Activated CD8-positive, alpha-beta memory T cell treated with anti-CD3 and anti-CD28 coated beads, Interleukin-2, amount 10 ng/mL, durations not matched to agents 7 days and 5 days (primary cell): ENCODE measurements at regions not wholly inside any gene's neighbourhood (a gene's known extent, or its start where the extent isn't known, plus 50 kb on each side); places are given as distances from the start of the nearest gene placed in this dataset.

Experiments used
- ATAC-seq: fragments of 150-1000 bp; cut with Tn5 transposase; one replicate; pipeline ENCODE4 v1.10.0; 2021; ENCODE audit warnings: moderate library complexity
- CTCF ChIA-PET: fragments of 350-600 bp; sonication (Branson Sonifier 250); formaldehyde crosslinking; loops from one replicate; lab custom pipeline; 2021; ENCODE audit warnings: antibody characterized with exemption; lab: Charles Lee
- DNase-seq: peaks from one replicate; pipeline ENCODE4 v3.0.0-alpha.2; 2020
- H3K27ac Mint-ChIP-seq: one replicate; pipeline ENCODE4 v1.8.0; 2021; ENCODE audit warnings: mild to moderate bottlenecking, mixed read lengths
- H3K27me3 Mint-ChIP-seq: one replicate; pipeline ENCODE4 v1.8.0; 2021; ENCODE audit warnings: mixed read lengths
- H3K36me3 Mint-ChIP-seq: one replicate; pipeline ENCODE4 v1.8.0; 2021; ENCODE audit warnings: mild to moderate bottlenecking, mixed read lengths
- H3K4me1 Mint-ChIP-seq: one replicate; pipeline ENCODE4 v1.8.0; 2021; ENCODE audit warnings: mixed read lengths
- H3K4me3 Mint-ChIP-seq: one replicate; pipeline ENCODE4 v1.8.0; 2021; ENCODE audit warnings: mild to moderate bottlenecking, moderate library complexity, mixed read lengths
- H3K9me3 Mint-ChIP-seq: one replicate; pipeline ENCODE4 v1.8.0; 2022; ENCODE audit warnings: low read depth, mixed read lengths

GRCh38 chr13:74661851-74662250 is 527.6 kb upstream of the KLF12 start:
- Mint-ChIP-seq H3K9me3 (no peaks in the 10 kb centered on the region), H3K27me3 (peaks cover 2% of the 10 kb centered on the region), H3K27ac (no peak overlapping the region), H3K4me3 (no peak overlapping the region), H3K4me1 (no peaks in the 10 kb centered on the region), H3K36me3 (no peaks in the 10 kb centered on the region)
- no peak for ATAC-seq
- DNase-seq, result no peak
- CTCF ChIA-PET, result no interaction called here

GRCh38 chr13:74657765-74658164 is 523.6 kb upstream of the KLF12 start:
- CTCF ChIA-PET, result no interaction called here
- DNase-seq (no peak), ATAC-seq (no peak)
- Mint-ChIP-seq H3K36me3 (no peaks in the 10 kb centered on the region), H3K9me3 (no peaks in the 10 kb centered on the region), H3K4me1 (no peaks in the 10 kb centered on the region), H3K27ac (no peak overlapping the region), H3K27me3 (peaks cover 2% of the 10 kb centered on the region), H3K4me3 (no peak overlapping the region)

- no peaks in the 10 kb centered on the region for H3K9me3 Mint-ChIP-seq
- CTCF ChIA-PET, result no interaction called here
- no peak overlapping the region for H3K27ac Mint-ChIP-seq
- no peak overlapping the region for H3K4me3 Mint-ChIP-seq
- ATAC-seq (no peak), DNase-seq (no peak)
- no peaks in the 10 kb centered on the region for H3K27me3 Mint-ChIP-seq
- no peaks in the 10 kb centered on the region for H3K4me1 Mint-ChIP-seq
- H3K36me3 Mint-ChIP-seq, result no peaks in the 10 kb centered on the region
These were observed 516.9 kb upstream of the KLF12 start for GRCh38 chr13:74651121-74651520.

- CTCF ChIA-PET, result no interaction called here
- DNase-seq (no peak), ATAC-seq (no peak)
- Mint-ChIP-seq H3K4me1 (no peaks in the 10 kb centered on the region), H3K27me3 (no peaks in the 10 kb centered on the region), H3K27ac (no peak overlapping the region), H3K36me3 (no peaks in the 10 kb centered on the region), H3K9me3 (no peaks in the 10 kb centered on the region), H3K4me3 (no peak overlapping the region)
These were observed 513.8 kb upstream of the KLF12 start for GRCh38 chr13:74647991-74648390.

GRCh38 chr13:74647211-74647610 is 513.0 kb upstream of the KLF12 start:
- no peaks in the 10 kb centered on the region for H3K9me3 Mint-ChIP-seq
- no peaks in the 10 kb centered on the region for H3K4me1 Mint-ChIP-seq
- DNase-seq, result no peak
- no peak for ATAC-seq
- no peak overlapping the region for H3K4me3 Mint-ChIP-seq
- no peaks in the 10 kb centered on the region for H3K27me3 Mint-ChIP-seq
- no peak overlapping the region for H3K27ac Mint-ChIP-seq
- no peaks in the 10 kb centered on the region for H3K36me3 Mint-ChIP-seq
- CTCF ChIA-PET, result no interaction called here

- Mint-ChIP-seq H3K4me1 (no peaks in the 10 kb centered on the region), H3K9me3 (no peaks in the 10 kb centered on the region), H3K4me3 (no peak overlapping the region), H3K36me3 (no peaks in the 10 kb centered on the region), H3K27ac (no peak overlapping the region), H3K27me3 (no peaks in the 10 kb centered on the region)
- CTCF ChIA-PET, result no interaction called here
- no peak for ATAC-seq
- DNase-seq, result no peak
These were observed 511.9 kb upstream of the KLF12 start for GRCh38 chr13:74646091-74646490.

GRCh38 chr13:74645586-74645985 is 511.4 kb upstream of the KLF12 start:
- Mint-ChIP-seq H3K4me1 (no peaks in the 10 kb centered on the region), H3K36me3 (no peaks in the 10 kb centered on the region), H3K4me3 (no peak overlapping the region), H3K9me3 (no peaks in the 10 kb centered on the region), H3K27ac (no peak overlapping the region), H3K27me3 (no peaks in the 10 kb centered on the region)
- CTCF ChIA-PET, result no interaction called here
- ATAC-seq, result no peak
- DNase-seq, result no peak

- DNase-seq (no peak), ATAC-seq (no peak)
- Mint-ChIP-seq H3K27me3 (no peaks in the 10 kb centered on the region), H3K4me3 (no peak overlapping the region), H3K27ac (no peak overlapping the region), H3K4me1 (no peaks in the 10 kb centered on the region), H3K36me3 (no peaks in the 10 kb centered on the region), H3K9me3 (no peaks in the 10 kb centered on the region)
- CTCF ChIA-PET, result no interaction called here
These were observed 510.0 kb upstream of the KLF12 start for GRCh38 chr13:74644229-74644628.

- Mint-ChIP-seq H3K27me3 (no peaks in the 10 kb centered on the region), H3K4me3 (no peak overlapping the region), H3K27ac (no peak overlapping the region), H3K9me3 (no peaks in the 10 kb centered on the region), H3K36me3 (no peaks in the 10 kb centered on the region), H3K4me1 (no peaks in the 10 kb centered on the region)
- CTCF ChIA-PET, result no interaction called here
- ATAC-seq (no peak), DNase-seq (no peak)
These were observed 507.4 kb upstream of the KLF12 start for GRCh38 chr13:74641586-74641985.

- Mint-ChIP-seq H3K27me3 (no peaks in the 10 kb centered on the region), H3K27ac (no peak overlapping the region), H3K36me3 (no peaks in the 10 kb centered on the region), H3K9me3 (peaks cover 2% of the 10 kb centered on the region), H3K4me3 (no peak overlapping the region), H3K4me1 (no peaks in the 10 kb centered on the region)
- DNase-seq (no peak), ATAC-seq (no peak)
- CTCF ChIA-PET, result no interaction called here
These were observed 499.5 kb upstream of the KLF12 start for GRCh38 chr13:74633734-74634133.

- no peaks in the 10 kb centered on the region for H3K36me3 Mint-ChIP-seq
- H3K9me3 Mint-ChIP-seq, result peaks cover 3% of the 10 kb centered on the region
- H3K27me3 Mint-ChIP-seq, result no peaks in the 10 kb centered on the region
These were observed 495.8 kb upstream of the KLF12 start for GRCh38 chr13:74629985-74630384.

GRCh38 chr13:74625541-74625940 is 491.3 kb upstream of the KLF12 start:
- no peaks in the 10 kb centered on the region for H3K4me1 Mint-ChIP-seq
- ATAC-seq (no peak), DNase-seq (no peak)
- no peaks in the 10 kb centered on the region for H3K36me3 Mint-ChIP-seq
- CTCF ChIA-PET, result no interaction called here
- H3K4me3 Mint-ChIP-seq, result no peak overlapping the region
- no peak overlapping the region for H3K27ac Mint-ChIP-seq
- peaks cover 3% of the 10 kb centered on the region for H3K9me3 Mint-ChIP-seq
- H3K27me3 Mint-ChIP-seq, result peaks cover 3% of the 10 kb centered on the region

More at GRCh38 chr13:74629985-74630384, 495.8 kb upstream of the KLF12 start:
- DNase-seq, result no peak
- ATAC-seq, result no peak
- H3K4me3 Mint-ChIP-seq, result no peak overlapping the region
- H3K4me1 Mint-ChIP-seq, result no peaks in the 10 kb centered on the region
- H3K27ac Mint-ChIP-seq, result no peak overlapping the region
- CTCF ChIA-PET, result no interaction called here

- Mint-ChIP-seq H3K4me3 (no peak overlapping the region), H3K36me3 (no peaks in the 10 kb centered on the region), H3K4me1 (no peaks in the 10 kb centered on the region), H3K27me3 (peaks cover 3% of the 10 kb centered on the region), H3K27ac (no peak overlapping the region), H3K9me3 (peaks cover 1% of the 10 kb centered on the region)
- no peak for ATAC-seq
- DNase-seq, result no peak
- CTCF ChIA-PET, result no interaction called here
These were observed 489.6 kb upstream of the KLF12 start for GRCh38 chr13:74623761-74624160.

GRCh38 chr13:74622284-74622683 is 488.1 kb upstream of the KLF12 start:
- H3K27me3 Mint-ChIP-seq, result peaks cover 3% of the 10 kb centered on the region
- no peak overlapping the region for H3K4me3 Mint-ChIP-seq
- H3K4me1 Mint-ChIP-seq, result no peaks in the 10 kb centered on the region
- ATAC-seq (no peak), DNase-seq (no peak)
- H3K9me3 Mint-ChIP-seq, result no peaks in the 10 kb centered on the region
- H3K27ac Mint-ChIP-seq, result no peak overlapping the region
- no peaks in the 10 kb centered on the region for H3K36me3 Mint-ChIP-seq
- CTCF ChIA-PET, result no interaction called here

GRCh38 chr13:74620711-74621110 is 486.5 kb upstream of the KLF12 start:
- no peak overlapping the region for H3K27ac Mint-ChIP-seq
- peaks cover 6% of the 10 kb centered on the region for H3K27me3 Mint-ChIP-seq
- no peak for DNase-seq
- no peaks in the 10 kb centered on the region for H3K36me3 Mint-ChIP-seq
- CTCF ChIA-PET, result no interaction called here
- ATAC-seq, result no peak
- H3K9me3 Mint-ChIP-seq, result no peaks in the 10 kb centered on the region
- H3K4me3 Mint-ChIP-seq, result no peak overlapping the region
- H3K4me1 Mint-ChIP-seq, result no peaks in the 10 kb centered on the region
